ENCODE measurements at regions not wholly inside any gene's neighbourhood (a gene's known extent, or its start where the extent isn't known, plus 50 kb on each side); places are given as distances from the start of the nearest gene placed in this dataset.
A peak's percentile ranks its signal among the peaks of the same experiment; 100 is the strongest.

- Histone ChIP-seq H3K27me3 (no peaks in the 10 kb centered on the region), H3K4me3 (peak overlapping the region; percentile 23 to 24), H3K36me3 (no peaks in the 10 kb centered on the region), H3K27ac (peak overlapping the region; percentile 79 to 83), H3K4me1 (peaks cover 0 to 28% (median 4%) of the 10 kb centered on the region in 4 donors), H3K9me3 (no peaks in the 10 kb centered on the region)
- no peak for TF ChIP-seq CTCF (IDR thresholded peaks at IDR 0.05)
- intact Hi-C loops (cut with DNase I; ENCODE audit: low total_unique reads) = loop anchor here (5.0 kb wide), 1 partner anchor 209 kb away; no protein-coding TSS in a partner anchor
- no peak for DNase-seq
Measured at GRCh38 chr16:87067836-87068761, 249.1 kb downstream of the C16orf95 start.

- DNase-seq = no peak
- intact Hi-C loops (cut with DNase I; ENCODE audit: low total_unique reads) = loop anchor here (5.0 kb wide), 1 partner anchor 209 kb away; no protein-coding TSS in a partner anchor
Measured at GRCh38 chr16:87068762-87069150, 248.4 kb downstream of the C16orf95 start.

GRCh38 chr16:87070657-87071056 lies 246.5 kb downstream of the C16orf95 start:
- H3K4me1 ChIP-seq = peaks cover 0 to 22% (median 4%) of the 10 kb centered on the region in 4 donors
- no peaks in the 10 kb centered on the region for H3K27me3 ChIP-seq
- H3K27ac ChIP-seq = no peak overlapping the region
- TF ChIP-seq CTCF (IDR thresholded peaks at IDR 0.05) = no peak
- DNase-seq = no peak
- H3K4me3 ChIP-seq = no peak overlapping the region
- intact Hi-C loops (cut with DNase I; ENCODE audit: low total_unique reads) = no loop called here
- no peaks in the 10 kb centered on the region for H3K36me3 ChIP-seq
- H3K9me3 ChIP-seq = no peaks in the 10 kb centered on the region

More at GRCh38 chr16:87068762-87069150, 248.4 kb downstream of the C16orf95 start:
- Histone ChIP-seq H3K4me3 (peak overlapping the region; percentile 23 to 24), H3K9me3 (no peaks in the 10 kb centered on the region), H3K27me3 (no peaks in the 10 kb centered on the region), H3K27ac (peak overlapping the region; percentile 79 to 83), H3K36me3 (no peaks in the 10 kb centered on the region), H3K4me1 (peaks cover 0 to 24% (median 4%) of the 10 kb centered on the region in 4 donors)
- no peak for TF ChIP-seq CTCF (IDR thresholded peaks at IDR 0.05)

- DNase-seq = peak in 1 of 2 donors; percentile 17
- H3K9me3 ChIP-seq = no peaks in the 10 kb centered on the region
Measured at GRCh38 chr16:87072101-87072500, 245.1 kb downstream of the C16orf95 start.

More at GRCh38 chr16:87072101-87072500, 245.1 kb downstream of the C16orf95 start:
- Histone ChIP-seq H3K27ac (no peak overlapping the region), H3K36me3 (no peaks in the 10 kb centered on the region), H3K4me3 (no peak overlapping the region), H3K4me1 (peaks cover 0 to 11% (median 4%) of the 10 kb centered on the region in 4 donors), H3K27me3 (no peaks in the 10 kb centered on the region)
- TF ChIP-seq CTCF (IDR thresholded peaks at IDR 0.05) = no peak
- intact Hi-C loops (cut with DNase I; ENCODE audit: low total_unique reads) = no loop called here
